ENCODE measurements at regions not wholly inside any gene's neighbourhood (a gene's known extent, or its start where the extent isn't known, plus 50 kb on each side); places are given as distances from the start of the nearest gene placed in this dataset.

DNA sequence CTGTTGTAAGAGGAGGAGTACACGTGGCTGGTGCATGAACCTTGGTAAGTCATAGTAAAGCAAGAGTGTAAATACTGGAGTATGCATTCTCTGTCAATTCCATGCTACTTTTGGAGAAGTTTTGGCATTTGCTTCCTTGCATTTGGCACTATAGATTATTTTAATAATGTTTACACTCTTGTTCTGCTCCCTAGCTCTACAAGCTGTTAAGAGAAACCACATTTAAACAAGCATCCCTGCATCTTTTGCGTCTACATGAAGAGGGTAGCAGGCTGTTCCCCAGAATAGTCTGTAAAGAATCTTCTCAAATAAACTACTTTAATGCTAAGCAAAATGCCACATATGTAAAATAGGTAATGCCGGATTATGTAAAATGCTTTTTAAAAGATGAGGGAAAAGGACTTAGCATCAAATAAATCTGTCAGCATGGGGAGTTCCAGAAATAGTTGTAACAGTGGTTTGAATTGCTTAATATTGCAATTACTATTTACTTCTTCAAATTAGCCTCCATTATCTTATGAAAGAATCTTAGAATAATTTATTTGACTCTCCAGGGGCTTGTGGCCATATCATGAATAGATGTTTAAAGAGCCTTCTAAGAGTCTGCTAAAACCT is 2127.3 kb upstream of the WWC1 start:
- H3K9me3 ChIP-seq (ENCODE audit: control insufficient read depth, insufficient read depth, low read length), result peaks cover 3% of the 10 kb centered on the region
- TF ChIP-seq, protein P1, sequence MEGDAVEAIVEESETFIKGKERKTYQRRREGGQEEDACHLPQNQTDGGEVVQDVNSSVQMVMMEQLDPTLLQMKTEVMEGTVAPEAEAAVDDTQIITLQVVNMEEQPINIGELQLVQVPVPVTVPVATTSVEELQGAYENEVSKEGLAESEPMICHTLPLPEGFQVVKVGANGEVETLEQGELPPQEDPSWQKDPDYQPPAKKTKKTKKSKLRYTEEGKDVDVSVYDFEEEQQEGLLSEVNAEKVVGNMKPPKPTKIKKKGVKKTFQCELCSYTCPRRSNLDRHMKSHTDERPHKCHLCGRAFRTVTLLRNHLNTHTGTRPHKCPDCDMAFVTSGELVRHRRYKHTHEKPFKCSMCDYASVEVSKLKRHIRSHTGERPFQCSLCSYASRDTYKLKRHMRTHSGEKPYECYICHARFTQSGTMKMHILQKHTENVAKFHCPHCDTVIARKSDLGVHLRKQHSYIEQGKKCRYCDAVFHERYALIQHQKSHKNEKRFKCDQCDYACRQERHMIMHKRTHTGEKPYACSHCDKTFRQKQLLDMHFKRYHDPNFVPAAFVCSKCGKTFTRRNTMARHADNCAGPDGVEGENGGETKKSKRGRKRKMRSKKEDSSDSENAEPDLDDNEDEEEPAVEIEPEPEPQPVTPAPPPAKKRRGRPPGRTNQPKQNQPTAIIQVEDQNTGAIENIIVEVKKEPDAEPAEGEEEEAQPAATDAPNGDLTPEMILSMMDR (IDR thresholded peaks at IDR 0.05), result no peak
- H3K27ac Mint-ChIP-seq, result no peak overlapping the region
- H3K4me1 ChIP-seq (ENCODE audit: control insufficient read depth, insufficient read depth, low read length), result no peaks in the 10 kb centered on the region
- DNase-seq (no peak), ATAC-seq (no peak)
- no peaks in the 10 kb centered on the region for H3K4me1 Mint-ChIP-seq
- H3K27me3 Mint-ChIP-seq (ENCODE audit: low read depth in 2 of 2), result no peaks in the 10 kb centered on the region
- H3K27ac ChIP-seq (ENCODE audit: low read length), result no peak overlapping the region
- H3K9me3 Mint-ChIP-seq, result peaks cover 12 to 18% of the 10 kb centered on the region in 2 donors
- H3K36me3 Mint-ChIP-seq, result no peaks in the 10 kb centered on the region
- H3K4me3 Mint-ChIP-seq, result no peak overlapping the region
- 44% methylated on average over 2 of the region's 3 CpGs for WGBS (ENCODE audit: insufficient coverage)
- H3K36me3 ChIP-seq (ENCODE audit: control insufficient read depth, insufficient read depth, low read length), result no peaks in the 10 kb centered on the region
- no peaks in the 10 kb centered on the region for H3K27me3 ChIP-seq (ENCODE audit: control insufficient read depth, insufficient read depth, low read length)
- H3K4me3 ChIP-seq (ENCODE audit: low read length), result no peak overlapping the region
- intact Hi-C loops (cut with micrococcal nuclease), result no loop called here

DNA sequence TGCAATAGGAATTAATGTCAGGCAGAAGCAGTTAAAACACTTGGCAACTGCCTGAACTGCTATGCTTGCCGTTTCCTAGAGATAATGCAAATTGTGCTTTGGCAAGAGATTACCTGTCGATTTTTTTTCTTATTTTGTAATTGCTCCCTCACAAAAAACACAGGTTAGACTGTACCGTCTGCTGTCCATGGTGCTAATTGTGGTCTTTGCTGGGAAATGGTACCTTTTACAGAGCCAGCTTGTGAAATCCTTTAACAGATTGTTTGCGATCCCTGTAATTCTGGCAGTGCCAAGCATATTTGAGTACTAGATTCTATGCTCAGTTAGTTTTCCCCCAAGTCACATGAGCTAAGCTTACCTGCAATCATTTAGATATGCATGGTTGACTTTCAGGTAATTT is 2125.8 kb upstream of the WWC1 start:
- Histone ChIP-seq H3K4me1 (ENCODE audit: control insufficient read depth, insufficient read depth, low read length) (no peaks in the 10 kb centered on the region), H3K36me3 (ENCODE audit: control insufficient read depth, insufficient read depth, low read length) (no peaks in the 10 kb centered on the region), H3K4me3 (ENCODE audit: low read length) (no peak overlapping the region), H3K9me3 (ENCODE audit: control insufficient read depth, insufficient read depth, low read length) (peaks cover 3% of the 10 kb centered on the region), H3K27me3 (ENCODE audit: control insufficient read depth, insufficient read depth, low read length) (no peaks in the 10 kb centered on the region), H3K27ac (ENCODE audit: low read length) (no peak overlapping the region)
- Mint-ChIP-seq H3K9me3 (peaks cover 10 to 16% of the 10 kb centered on the region in 2 donors), H3K4me3 (no peak overlapping the region), H3K27ac (no peak overlapping the region), H3K27me3 (ENCODE audit: low read depth in 2 of 2) (no peaks in the 10 kb centered on the region), H3K4me1 (no peaks in the 10 kb centered on the region), H3K36me3 (no peaks in the 10 kb centered on the region)
- TF ChIP-seq, protein P1 (IDR thresholded peaks at IDR 0.05), result no peak
- ATAC-seq, result no peak
- no peak for DNase-seq
- 50% methylated on average over 3 of the region's 4 CpGs for WGBS (ENCODE audit: insufficient coverage)
- intact Hi-C loops (cut with micrococcal nuclease), result no loop called here

DNA sequence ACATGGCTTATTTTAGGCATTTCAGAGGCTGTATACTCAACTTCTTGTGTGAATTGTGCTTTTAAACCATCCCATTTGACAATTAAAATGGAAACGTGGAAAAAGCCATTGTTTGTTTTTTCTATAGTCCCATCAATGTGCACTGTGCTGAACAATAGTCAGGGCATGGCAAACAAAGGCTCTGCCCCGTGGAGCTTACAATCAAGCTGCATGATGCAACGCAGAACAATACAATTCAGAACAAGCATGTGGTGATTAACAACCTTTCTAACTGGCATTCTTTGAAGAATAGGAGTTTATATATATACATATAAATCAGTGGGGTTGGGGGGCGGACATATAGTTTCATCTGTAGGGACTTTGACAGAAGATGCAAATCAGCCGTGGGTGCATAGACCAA is 2125.4 kb upstream of the WWC1 start:
- Mint-ChIP-seq H3K27me3 (ENCODE audit: low read depth in 2 of 2) (no peaks in the 10 kb centered on the region), H3K4me1 (no peaks in the 10 kb centered on the region), H3K4me3 (no peak overlapping the region), H3K36me3 (no peaks in the 10 kb centered on the region), H3K9me3 (peaks cover 11 to 17% of the 10 kb centered on the region in 2 donors), H3K27ac (no peak overlapping the region)
- H3K27ac ChIP-seq (ENCODE audit: low read length), result no peak overlapping the region
- ATAC-seq (no peak), DNase-seq (no peak)
- no peaks in the 10 kb centered on the region for H3K4me1 ChIP-seq (ENCODE audit: control insufficient read depth, insufficient read depth, low read length)
- H3K9me3 ChIP-seq (ENCODE audit: control insufficient read depth, insufficient read depth, low read length), result peaks cover 3% of the 10 kb centered on the region
- intact Hi-C loops (cut with micrococcal nuclease), result no loop called here
- no peaks in the 10 kb centered on the region for H3K36me3 ChIP-seq (ENCODE audit: control insufficient read depth, insufficient read depth, low read length)
- 47% methylated on average over 4 of the region's 5 CpGs for WGBS (ENCODE audit: insufficient coverage)
- no peaks in the 10 kb centered on the region for H3K27me3 ChIP-seq (ENCODE audit: control insufficient read depth, insufficient read depth, low read length)
- no peak overlapping the region for H3K4me3 ChIP-seq (ENCODE audit: low read length)
- TF ChIP-seq, protein P1 (IDR thresholded peaks at IDR 0.05), result no peak

DNA sequence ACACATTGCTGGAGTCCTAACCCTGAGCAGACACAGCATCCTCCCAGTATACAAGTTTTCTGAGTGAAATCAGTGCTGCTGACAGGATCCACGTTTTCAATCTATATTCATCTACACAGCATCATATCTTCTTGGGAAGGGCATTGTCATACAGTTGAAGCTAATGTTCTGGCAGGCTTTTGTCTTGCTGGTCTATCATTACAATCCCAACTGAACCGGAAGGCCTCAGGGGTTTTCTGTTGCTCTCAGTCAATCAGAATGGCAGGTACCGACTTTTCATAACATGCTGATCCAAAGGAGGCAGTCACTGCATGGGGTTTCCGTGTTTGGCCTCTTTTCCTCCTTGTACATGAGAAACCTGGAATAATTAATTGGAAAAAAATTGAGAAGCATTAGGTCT is 2118.8 kb upstream of the WWC1 start:
- Histone ChIP-seq H3K9me3 (ENCODE audit: control insufficient read depth, insufficient read depth, low read length) (peaks cover 2% of the 10 kb centered on the region), H3K27me3 (ENCODE audit: control insufficient read depth, insufficient read depth, low read length) (no peaks in the 10 kb centered on the region), H3K4me3 (ENCODE audit: low read length) (no peak overlapping the region), H3K27ac (ENCODE audit: low read length) (no peak overlapping the region), H3K4me1 (ENCODE audit: control insufficient read depth, insufficient read depth, low read length) (no peaks in the 10 kb centered on the region), H3K36me3 (ENCODE audit: control insufficient read depth, insufficient read depth, low read length) (no peaks in the 10 kb centered on the region)
- TF ChIP-seq, protein P1 (IDR thresholded peaks at IDR 0.05), result no peak
- no peak overlapping the region for H3K4me3 Mint-ChIP-seq
- DNase-seq (no peak), ATAC-seq (no peak)
- H3K27me3 Mint-ChIP-seq (ENCODE audit: low read depth in 2 of 2), result no peaks in the 10 kb centered on the region
- H3K27ac Mint-ChIP-seq, result no peak overlapping the region
- WGBS (ENCODE audit: insufficient coverage), result 75% methylated on average over 4 of the region's 4 CpGs
- no peaks in the 10 kb centered on the region for H3K4me1 Mint-ChIP-seq
- intact Hi-C loops (cut with micrococcal nuclease), result no loop called here
- H3K36me3 Mint-ChIP-seq, result peaks cover 15% of the 10 kb centered on the region
- peaks cover 9 to 22% of the 10 kb centered on the region in 2 donors for H3K9me3 Mint-ChIP-seq

Data from natural killer cell (primary cell).